COLO668 (cell line): ENCODE measurements at regions not wholly inside any gene's neighbourhood (a gene's known extent, or its start where the extent isn't known, plus 50 kb on each side); places are given as distances from the start of the nearest gene placed in this dataset.

ENCODE experiments used
- DNase-seq: peaks from one replicate; lab custom pipeline; 2025; ENCODE audit not compliant: unreplicated experiment; lab: John Stamatoyannopoulos, UW

DNA sequence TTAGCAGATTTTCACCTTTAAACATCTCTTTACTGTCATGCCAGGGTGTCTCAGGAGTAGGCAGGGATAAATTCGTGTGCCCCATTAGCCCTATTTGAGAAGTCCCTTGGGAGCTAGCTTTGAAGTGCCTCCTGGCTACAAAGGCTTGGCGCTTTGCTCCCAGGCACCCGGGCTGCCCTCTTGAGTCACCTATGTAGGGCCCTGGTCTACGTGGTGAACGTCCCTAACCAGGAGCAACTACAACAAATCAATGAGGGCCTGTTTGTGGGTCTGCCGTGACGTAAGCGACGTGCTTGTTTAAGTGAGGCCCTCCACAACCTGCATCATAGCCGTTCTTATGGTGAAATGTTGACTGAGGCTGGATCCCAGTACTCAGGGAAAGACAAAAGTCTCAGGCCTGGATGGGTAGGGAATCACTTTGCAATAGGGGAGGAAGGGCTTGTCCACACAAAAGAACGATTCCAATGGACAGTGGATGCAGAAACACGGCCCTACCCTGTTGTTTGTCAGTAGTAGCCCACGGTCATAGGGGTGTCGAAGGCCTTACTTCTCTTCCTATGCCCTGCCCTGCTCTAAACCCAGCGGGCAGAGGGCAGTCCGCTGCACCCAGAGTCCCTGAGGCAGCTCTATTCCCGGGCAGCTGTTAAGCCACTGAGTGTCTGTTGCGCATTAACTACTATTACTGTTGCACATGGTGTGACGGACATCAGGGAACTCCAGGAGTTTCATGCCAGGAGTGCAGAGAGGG, 93.9 kb downstream of the INHBB start:
- no peak for DNase-seq

DNA sequence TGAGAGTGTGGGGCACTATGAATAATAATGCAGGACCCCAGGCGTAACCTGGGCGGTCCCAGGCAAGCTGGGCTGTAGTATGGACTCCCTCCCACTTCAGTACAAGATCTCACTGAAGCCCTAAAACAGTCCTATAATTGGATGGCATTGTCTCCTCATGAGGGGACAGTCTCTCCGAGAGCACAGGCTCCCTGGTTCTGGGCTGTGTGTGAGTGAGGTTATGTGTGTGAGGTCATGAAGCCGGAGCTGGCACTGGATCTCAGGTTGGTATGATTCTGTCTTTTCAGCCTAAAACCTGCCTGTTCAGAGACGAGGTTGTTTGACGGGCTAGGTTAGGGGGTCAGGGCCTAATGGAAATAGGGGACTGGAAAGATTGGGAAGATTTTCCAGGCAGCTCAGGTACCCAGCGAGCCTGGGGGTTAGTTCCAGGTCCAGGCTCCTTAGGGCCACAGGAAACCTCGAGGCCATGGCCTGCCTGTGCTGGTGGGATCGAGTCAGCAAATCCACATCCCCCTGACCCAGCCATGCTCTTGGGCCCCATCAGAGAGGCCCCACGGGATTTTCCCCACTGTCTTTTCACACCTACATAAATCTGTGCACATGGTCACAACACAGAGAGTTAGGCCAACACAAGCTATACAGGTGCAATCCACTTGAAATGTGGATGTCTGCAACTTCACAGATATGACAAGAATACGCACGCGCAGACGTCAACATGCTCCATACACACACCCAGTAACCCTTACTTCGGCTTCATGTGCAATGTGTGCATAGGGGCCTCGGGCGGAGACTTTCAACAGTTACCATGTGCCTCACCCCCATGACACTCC, 94.8 kb downstream of the INHBB start:
- no peak for DNase-seq

DNA sequence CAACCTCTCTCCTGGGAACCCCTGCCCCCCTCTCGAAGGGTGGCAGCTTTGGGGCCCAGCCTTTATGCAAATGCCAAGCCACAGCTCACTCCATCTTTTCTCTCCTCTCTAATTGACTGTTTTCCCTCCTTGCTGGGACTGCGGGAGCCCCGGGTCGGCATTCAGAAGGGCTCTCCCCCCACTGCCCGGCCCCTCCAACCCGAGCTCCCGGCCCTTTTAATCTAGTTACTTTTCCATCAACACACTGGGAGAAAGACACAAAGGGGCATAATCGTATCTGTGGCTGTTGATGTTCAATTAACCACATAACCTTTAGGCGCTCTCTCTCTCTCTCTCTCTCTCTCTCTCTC, 95.4 kb downstream of the INHBB start:
- no peak for DNase-seq

DNA sequence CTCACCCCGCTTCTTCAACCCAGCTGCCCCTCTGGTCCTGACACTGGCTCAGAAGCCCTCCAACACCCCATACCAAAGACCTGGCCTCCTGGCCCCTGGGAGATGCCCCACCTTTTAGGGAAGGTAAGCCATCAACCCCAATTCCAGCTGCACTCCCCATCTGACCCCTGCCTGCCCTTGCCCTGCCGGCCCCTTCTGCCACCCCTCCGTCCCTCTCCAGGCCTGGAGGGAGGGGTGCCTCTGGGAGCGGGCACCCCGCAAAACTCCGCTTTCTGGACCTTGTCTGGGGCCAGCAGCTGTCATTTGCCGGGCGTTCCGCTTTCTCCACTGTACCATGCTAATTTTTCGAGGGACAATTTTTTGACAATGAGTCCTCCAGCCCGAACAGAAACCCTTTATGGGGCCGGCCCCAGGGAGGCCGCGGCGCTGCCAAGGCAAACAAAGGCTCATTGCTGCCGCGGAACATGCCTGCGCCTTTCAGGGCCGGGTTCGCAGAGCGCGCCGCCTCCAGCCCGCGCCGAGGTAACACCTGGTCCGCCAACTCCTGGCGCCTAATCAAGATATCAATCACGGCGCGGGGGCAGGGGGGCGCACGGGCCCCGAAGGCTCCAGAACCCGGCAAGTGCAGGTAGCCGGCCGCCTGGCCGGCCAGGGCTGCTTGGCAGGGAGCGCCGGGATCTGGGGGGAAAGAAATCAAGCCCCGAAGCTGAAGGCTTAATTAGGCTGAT, 96.0 kb downstream of the INHBB start:
- peak; percentile 83 for DNase-seq

DNA sequence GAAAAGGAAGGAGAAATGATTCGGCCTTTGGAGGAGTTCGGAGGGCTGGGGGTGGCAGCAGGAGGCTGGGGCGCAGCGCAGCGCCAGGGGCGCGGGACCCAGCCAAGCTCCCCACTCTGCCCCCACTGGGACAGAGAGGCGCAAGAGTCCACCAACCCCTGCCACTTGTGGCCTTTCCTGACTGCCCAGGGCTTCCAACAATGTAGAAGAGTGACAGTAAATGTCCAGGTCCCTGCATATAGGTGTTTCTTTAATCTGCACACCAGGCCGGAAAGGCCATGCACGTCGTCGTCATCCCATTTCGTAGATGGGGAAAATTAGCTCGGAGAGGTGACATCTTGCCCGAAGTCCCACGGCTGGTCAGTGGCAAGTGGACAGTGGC, 96.6 kb downstream of the INHBB start:
- DNase-seq: no peak

DNA sequence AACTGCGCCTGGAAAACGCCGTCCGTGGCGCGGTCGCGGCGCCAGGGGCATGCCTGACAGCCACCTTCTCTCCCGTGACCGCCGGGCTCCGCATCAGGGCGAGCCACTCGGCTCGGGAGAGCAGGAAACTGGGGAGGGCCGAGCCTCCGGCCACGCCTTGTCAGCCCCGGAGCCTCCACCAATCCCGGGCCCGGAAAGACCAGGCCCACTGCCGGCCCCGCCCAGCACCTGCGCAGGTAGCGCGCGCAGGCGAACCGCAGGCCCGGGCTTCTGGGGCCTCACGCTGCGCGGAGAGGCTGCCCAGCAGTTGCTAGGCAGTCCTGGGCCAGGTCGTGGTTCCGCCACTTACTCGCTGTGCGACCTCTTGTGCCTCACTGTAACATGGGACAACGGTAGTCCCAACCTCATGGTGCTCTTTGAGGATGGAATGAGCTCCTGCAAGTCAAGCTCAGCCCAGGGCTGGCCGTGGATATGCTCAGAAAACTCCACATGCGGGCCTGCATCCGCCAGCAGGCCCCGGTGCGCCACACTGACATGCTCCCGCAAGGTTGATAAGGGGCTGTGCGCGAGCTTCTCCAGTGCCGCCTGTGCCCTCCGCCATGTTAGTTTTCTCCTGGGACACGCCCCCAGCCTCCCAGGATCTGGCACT, 97.1 kb downstream of the INHBB start:
- peak; percentile 95 for DNase-seq

DNA sequence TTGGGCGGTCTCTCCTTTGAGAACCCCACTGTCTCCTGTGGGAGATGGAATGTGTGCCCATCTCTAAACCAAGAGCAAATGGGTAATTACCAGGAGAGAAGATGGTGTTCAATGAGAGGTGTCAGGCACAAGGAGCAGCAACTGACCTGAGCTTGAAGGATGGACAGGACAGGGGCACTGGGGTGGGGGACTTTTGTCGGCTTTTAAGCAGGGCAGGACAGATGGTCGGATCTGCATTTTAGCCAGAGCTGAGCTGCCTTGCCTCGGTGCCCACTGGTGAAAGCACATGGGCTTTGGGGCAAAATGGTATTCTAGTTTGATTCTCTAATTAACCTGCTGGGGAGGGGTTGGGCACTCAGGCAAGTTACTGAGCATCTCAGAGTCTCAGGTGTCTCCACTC, 98.0 kb downstream of the INHBB start:
- no peak for DNase-seq

DNA sequence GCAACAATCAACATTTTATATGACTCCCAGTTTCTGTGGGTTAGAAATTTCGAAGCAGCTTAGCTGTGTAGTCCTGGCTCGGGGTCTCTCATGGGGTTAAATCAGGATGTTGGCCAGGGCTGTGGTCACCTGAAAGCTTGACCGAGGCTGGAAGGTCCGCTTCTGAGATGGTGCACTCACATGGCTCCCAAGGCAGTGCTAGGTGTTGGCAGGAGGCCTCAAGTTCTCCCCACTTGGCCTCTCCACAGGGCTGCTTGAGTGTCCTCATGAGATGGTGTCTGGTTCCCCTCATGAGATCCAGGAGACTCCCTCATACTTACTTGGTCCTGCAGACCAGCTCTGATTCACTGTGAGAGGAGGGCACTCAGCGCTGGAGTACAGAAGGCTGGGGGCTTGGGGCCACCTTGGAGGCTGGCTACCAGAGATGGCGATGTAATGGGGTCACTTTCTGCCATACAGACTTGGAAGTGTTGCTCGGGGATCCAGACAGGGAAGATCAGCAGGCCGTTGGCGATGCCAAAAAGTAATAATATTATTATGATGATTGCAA, 98.8 kb downstream of the INHBB start:
- DNase-seq: no peak

DNA sequence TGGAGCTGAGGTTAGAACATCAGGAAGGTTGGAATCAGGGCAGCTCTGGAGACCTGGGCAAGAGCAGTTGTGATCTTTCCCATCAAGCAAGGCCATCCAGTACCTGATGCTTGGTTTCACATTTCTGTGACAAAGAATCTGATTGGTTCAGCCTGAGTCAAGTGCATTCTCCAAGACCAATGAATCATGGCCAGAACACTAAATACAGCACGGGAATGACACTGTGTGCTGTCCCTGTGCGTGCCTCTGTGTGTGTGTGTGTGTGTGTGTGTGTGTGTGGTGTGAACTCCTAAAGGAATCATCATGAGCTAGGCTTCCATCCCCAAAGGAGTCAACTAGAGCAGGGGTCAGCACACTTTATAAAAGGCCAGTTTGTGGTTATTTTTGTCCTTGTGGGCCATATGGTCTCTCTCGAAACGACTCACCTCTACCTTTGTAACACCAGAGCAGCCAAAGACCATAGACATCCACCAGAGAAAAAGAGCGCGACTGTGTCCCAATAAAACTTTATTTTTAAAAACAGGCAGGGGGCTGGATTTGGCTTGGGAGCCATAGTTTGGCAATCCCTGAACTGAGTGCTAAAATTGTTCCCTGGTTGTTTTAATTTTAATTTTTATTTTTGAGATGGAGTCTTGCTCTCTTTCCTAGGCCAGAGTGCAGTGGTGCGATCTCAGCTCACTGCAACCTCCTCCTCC, 99.7 kb downstream of the INHBB start:
- DNase-seq: peak; percentile 18

DNA sequence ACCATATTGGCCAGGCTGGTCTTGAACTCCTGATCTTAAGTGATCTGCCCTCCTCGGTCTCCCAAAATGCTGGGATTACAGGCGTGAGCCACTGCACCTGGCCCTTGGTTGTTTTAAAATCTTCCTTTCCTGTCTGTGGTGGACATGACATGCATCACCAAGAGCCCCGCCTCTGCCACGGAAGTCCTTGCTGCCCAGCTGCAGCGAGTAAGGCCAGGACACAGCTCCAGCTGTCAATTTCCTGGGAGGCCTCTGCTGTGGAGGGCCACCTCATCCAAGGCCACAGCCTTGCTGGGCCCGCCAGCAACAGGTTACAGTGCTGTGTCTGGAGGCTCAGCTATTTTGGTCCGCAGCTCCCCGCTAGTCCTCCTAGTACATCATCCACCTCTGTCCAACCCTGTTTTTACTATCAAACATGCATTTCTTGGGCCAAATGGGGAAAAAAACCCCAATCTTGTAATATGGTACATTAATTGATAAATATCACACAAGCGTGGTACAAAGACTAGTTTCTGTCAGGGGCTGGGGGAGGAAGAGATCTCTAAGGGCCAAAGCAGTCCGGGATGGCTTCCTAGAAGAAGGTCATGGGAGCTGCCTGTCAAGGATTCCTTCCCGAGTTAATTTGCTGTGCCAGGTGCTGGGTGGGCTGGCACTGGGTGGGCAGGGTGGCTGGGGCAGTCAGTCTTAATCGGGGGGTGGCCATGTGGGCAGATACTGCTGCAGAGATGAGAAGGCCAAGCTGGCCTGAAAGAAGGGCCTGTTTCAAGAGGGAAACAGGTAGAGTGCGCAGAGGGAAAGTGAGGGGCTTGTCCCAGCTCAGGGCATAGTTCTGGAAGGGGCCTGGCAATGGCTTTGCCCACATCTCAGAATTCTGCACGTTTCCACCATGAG, 100.5 kb downstream of the INHBB start:
- peak; percentile 18 for DNase-seq

DNA sequence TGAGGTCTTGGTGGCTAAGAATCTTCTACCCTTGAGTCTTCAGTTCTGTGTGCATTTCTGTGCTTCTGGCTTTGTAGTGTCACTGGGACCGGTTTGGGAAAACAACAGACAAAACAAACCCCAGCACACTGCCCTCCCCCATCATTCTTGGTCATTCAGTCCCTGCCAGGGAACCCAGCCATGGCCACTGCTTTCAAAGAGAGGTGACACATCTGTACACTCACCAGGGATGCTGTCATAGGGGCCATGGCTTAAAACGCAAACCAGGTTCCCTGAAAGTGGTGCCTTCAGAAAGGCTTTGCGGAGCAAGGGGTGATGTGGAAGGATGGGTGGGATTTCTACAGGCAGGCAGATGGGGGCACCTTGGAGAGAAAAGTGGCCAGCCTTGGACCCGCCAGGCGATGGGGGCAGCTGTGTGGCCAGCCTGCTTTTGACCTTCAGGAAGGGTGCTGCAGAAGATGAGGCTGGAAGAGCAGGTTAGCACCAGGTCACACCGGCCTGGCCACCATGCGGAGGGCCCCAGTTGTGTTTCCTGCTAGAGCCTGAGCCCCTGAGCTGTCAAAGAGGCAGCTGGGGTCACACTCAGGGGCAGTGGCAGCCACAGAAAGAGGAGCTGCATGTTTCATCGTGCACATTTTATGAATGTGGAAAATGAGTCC, 101.3 kb downstream of the INHBB start:
- no peak for DNase-seq

DNA sequence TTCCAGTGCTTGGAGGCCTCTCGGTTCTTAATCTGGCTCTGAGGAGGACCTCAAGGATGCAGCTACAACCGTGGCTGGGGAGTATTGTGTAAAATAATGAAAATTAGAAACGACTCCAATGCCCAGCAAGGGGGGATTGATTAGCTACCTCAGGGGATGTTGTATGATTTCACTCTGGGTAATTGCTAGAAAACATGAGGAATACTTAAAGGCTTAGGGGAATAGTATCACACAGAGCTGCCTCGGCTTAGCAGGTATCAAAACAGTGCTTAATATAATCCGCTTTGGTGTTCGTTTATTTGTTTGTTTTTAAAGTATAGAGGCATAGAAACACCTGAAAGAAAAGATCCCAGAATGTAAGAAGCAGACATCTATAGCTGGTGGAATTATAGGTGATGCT, 102.5 kb downstream of the INHBB start:
- no peak for DNase-seq

DNA sequence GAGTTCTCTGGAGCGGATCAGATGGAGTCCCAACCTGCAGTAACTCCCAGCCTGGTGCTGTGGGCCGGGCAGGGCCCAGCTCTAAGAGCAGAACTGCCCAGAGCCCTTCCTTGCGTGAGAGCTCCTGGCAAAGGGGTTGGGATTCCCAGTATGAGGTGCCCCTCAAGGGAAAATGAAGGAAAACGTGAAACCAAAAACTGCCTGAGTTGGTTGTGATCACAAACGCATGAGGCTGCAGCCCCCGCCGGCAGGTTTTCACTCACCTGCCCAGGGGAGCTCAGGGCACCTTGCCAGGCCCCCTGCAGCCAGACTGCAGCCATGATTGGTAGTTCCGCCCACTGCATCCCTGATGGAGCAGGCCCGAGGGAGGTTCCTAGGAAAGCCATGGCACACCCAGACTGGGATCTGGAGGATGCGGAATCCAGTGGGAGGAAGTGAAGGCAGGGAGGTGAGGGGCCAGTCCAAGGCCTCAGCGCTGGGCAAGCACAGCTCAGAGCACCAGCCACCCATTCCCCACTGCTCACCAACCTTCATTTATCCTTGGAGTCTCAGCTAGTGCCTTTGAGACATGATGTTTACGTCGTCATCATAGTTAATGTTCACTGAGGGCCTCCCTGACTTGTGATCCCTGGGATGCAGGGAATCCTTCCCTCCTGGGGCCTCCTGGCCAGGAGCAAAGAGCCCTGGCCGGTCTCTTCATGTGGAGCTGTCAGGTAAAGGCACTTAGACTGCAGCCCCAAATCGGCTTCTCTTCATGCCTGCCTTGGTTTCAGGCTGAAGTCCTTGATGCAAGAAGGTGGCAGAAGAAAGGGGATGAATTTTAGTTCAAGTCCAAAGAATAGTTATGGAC, 103.2 kb downstream of the INHBB start:
- DNase-seq: no peak

DNA sequence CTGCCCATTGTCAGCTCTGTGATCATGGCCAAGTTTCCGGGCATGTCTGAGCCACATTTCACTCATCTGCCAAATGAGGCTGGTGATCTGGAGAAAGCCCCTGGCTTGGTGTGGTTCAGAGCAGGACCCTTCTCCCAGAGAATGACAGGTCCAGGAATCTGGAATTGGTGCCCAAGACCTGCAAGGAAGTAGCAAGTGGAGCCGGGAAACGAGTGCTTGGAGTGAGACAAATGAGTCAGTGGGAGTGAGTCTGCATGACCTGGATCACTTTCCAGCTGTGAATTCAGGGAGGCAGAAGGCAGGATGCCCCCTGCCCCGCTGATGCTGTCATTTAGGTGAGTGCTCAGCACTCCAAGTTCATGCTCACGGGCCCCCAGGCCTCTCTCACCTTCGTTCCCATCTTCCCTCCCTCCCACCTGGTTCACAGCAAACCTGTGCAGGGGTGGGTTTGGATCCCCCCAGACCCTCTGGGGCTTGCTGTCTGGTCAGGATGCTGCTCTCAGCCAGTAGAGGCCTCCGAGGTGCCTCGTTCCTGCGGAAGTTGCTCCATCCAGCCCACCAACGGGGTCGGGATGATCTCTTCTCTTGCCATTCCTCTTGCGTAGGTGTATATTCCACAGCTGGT, 104.4 kb downstream of the INHBB start:
- no peak for DNase-seq

DNA sequence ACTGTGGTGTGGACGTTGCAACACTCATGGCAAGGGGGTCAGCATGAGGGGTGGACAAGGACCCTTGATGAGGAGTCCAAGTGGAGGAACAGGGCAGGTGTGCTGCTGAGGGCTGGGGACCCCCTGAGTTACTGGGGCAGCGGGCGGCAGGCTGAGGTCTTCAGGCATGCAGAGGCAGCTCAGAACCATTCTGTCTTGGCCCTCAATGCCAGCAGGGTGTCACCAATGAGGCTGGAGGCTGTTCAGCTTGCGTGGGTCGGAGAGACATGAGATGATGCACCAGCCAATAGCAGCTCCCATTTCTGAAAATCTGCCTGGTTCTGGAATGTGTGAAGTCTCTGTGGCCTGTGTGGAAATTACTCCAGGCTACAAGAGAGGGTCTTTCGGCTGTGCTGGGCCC, 105.4 kb downstream of the INHBB start:
- no peak for DNase-seq

DNA sequence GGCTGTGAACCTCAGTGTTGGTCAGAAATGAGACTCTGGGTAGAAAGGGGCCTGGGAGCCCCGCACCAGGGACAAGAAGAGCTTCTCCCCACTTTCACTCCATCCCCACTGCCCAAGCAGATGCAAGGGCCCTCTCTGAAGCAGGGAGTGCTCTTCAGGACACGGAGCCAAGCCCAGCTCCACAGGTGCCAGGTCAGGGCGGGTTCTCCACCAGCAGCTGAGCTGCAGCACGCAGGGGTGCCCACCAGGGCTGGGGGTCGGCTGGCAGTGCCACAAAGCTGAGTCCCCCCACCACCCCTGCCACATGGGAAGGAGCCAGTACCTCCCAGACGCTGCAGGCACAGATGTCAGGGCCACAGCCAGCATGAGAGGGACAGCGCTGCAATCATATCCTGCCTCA, 106.2 kb downstream of the INHBB start:
- DNase-seq: no peak

DNA sequence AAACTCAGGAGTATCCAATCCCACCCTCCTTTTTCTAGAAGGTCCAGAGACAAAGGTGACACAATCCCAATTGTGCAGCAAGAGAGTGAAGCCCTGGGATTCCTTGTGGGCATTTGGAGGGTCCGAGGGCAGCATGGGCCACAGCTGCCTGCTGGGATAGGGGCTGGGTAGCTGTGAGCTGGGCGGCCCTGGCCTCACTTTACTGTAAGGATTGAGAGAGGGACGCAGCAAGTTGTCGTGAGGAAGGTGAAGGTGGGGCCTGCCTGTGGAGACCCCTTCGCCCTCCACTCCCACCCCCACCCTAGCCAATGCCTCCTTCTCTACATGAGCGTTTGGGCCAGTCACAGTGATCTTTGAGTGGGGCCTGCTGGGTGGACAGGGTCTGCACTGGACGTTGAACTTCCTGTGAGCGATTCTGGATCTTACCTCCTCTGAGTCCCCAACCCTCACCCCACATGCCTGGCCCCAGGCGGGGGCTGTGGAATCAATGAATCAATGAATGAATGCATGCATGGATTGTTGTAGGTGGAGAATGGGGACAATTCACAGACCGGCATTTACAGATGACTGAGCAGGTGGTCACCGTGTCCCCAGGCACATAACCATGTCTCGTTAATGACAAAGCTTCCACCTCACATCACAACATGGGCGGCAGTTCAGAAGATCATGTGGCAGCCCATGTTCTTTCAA, 107.2 kb downstream of the INHBB start:
- DNase-seq: no peak
